ENCODE measurements at regions not wholly inside any gene's neighbourhood (a gene's known extent, or its start where the extent isn't known, plus 50 kb on each side); places are given as distances from the start of the nearest gene placed in this dataset.

GRCh38 chrX:39985551-39985950 is 112.2 kb downstream of the BCOR start:
- no peak for TF ChIP-seq CTCF (tag by site-specific recombination; IDR thresholded peaks at IDR 0.05)
- TF ChIP-seq ZNF518A (tag by site-specific recombination; conservative IDR thresholded peaks at IDR 0.05; ENCODE audit: low read depth): no peak
- TF ChIP-seq ZNF292 (tag by site-specific recombination; IDR thresholded peaks at IDR 0.05; ENCODE audit: borderline replicate concordance, low read depth): no peak
- no peak for TF ChIP-seq ZNF350 (tag by site-specific recombination; IDR thresholded peaks at IDR 0.05)
- TF ChIP-seq ZNF24 (tag by site-specific recombination; IDR thresholded peaks at IDR 0.05): no peak
- no peak for TF ChIP-seq ZBTB6 (tag by site-specific recombination; IDR thresholded peaks at IDR 0.05)
- TF ChIP-seq OVOL3 (tag by site-specific recombination; IDR thresholded peaks at IDR 0.05): no peak
- no peak for TF ChIP-seq PATZ1 (tag by site-specific recombination; IDR thresholded peaks at IDR 0.05)
- TF ChIP-seq ZNF777 (tag by site-specific recombination; IDR thresholded peaks at IDR 0.05; ENCODE audit: borderline replicate concordance): no peak
- no peak for TF ChIP-seq ZNF266 (tag by site-specific recombination; IDR thresholded peaks at IDR 0.05; ENCODE audit: low read depth)
- TF ChIP-seq KLF8 (tag by site-specific recombination; IDR thresholded peaks at IDR 0.05): no peak
- no peak for TF ChIP-seq ZNF701 (tag by site-specific recombination; IDR thresholded peaks at IDR 0.05)

All from HEK293 (cell line).